ENCODE measurements at regions not wholly inside any gene's neighbourhood (a gene's known extent, or its start where the extent isn't known, plus 50 kb on each side); places are given as distances from the start of the nearest gene placed in this dataset.

- Histone ChIP-seq H3K27ac (ENCODE audit: low read depth, low read length, poor library complexity, severe bottlenecking) (no peak overlapping the region), H3F3A (ENCODE audit: insufficient read depth, low read length) (no peaks in the 10 kb centered on the region), H3K4me2 (ENCODE audit: low read length) (no peak overlapping the region), H4K20me1 (ENCODE audit: insufficient read depth, low read length) (no peaks in the 10 kb centered on the region), H3K9ac (ENCODE audit: low read length) (no peak overlapping the region), H3K4me1 (ENCODE audit: insufficient read depth, low read length, severe bottlenecking) (no peaks in the 10 kb centered on the region), H3K9me3 (ENCODE audit: low read length) (no peaks in the 10 kb centered on the region), H2AFZ (ENCODE audit: low read length) (no peak overlapping the region), H3K27me3 (ENCODE audit: insufficient read depth, low read length) (no peaks in the 10 kb centered on the region), H3K4me3 (ENCODE audit: low read depth, low read length, poor library complexity, severe bottlenecking) (no peak overlapping the region), H3K36me3 (ENCODE audit: insufficient read depth, low read length) (no peaks in the 10 kb centered on the region), H3K79me2 (ENCODE audit: insufficient read depth, low read length) (no peaks in the 10 kb centered on the region), H3K9me2 (ENCODE audit: low read depth, low read length) (no peaks in the 10 kb centered on the region)
- TF ChIP-seq EZH2 (IDR thresholded peaks at IDR 0.05; ENCODE audit: borderline replicate concordance, low read length) (no peak), CTCF (IDR thresholded peaks at IDR 0.05; ENCODE audit: low read length) (no peak)
Measured at GRCh38 chr2:150618245-150618895, 130.9 kb upstream of the RND3 start.

GRCh38 chr2:150617351-150617978, 130.0 kb upstream of the RND3 start:
- Histone ChIP-seq H2AFZ (ENCODE audit: low read length) (no peak overlapping the region), H3F3A (ENCODE audit: insufficient read depth, low read length) (no peaks in the 10 kb centered on the region), H3K27ac (ENCODE audit: low read depth, low read length, poor library complexity, severe bottlenecking) (no peak overlapping the region), H3K4me2 (ENCODE audit: low read length) (no peak overlapping the region), H3K4me1 (ENCODE audit: insufficient read depth, low read length, severe bottlenecking) (no peaks in the 10 kb centered on the region), H3K4me3 (ENCODE audit: low read depth, low read length, poor library complexity, severe bottlenecking) (no peak overlapping the region), H3K79me2 (ENCODE audit: insufficient read depth, low read length) (no peaks in the 10 kb centered on the region), H3K9me3 (ENCODE audit: low read length) (no peaks in the 10 kb centered on the region), H3K36me3 (ENCODE audit: insufficient read depth, low read length) (no peaks in the 10 kb centered on the region), H4K20me1 (ENCODE audit: insufficient read depth, low read length) (no peaks in the 10 kb centered on the region), H3K9ac (ENCODE audit: low read length) (no peak overlapping the region), H3K9me2 (ENCODE audit: low read depth, low read length) (no peaks in the 10 kb centered on the region), H3K27me3 (ENCODE audit: insufficient read depth, low read length) (no peaks in the 10 kb centered on the region)
- TF ChIP-seq EZH2 (IDR thresholded peaks at IDR 0.05; ENCODE audit: borderline replicate concordance, low read length) (no peak), CTCF (IDR thresholded peaks at IDR 0.05; ENCODE audit: low read length) (no peak)

- no peaks in the 10 kb centered on the region for H4K20me1 ChIP-seq (ENCODE audit: insufficient read depth, low read length)
- no peaks in the 10 kb centered on the region for H3K9me2 ChIP-seq (ENCODE audit: low read depth, low read length)
- H3F3A ChIP-seq (ENCODE audit: insufficient read depth, low read length), result no peaks in the 10 kb centered on the region
- H3K79me2 ChIP-seq (ENCODE audit: insufficient read depth, low read length), result no peaks in the 10 kb centered on the region
- H3K9ac ChIP-seq (ENCODE audit: low read length), result no peak overlapping the region
- no peaks in the 10 kb centered on the region for H3K4me1 ChIP-seq (ENCODE audit: insufficient read depth, low read length, severe bottlenecking)
- no peak overlapping the region for H3K4me3 ChIP-seq (ENCODE audit: low read depth, low read length, poor library complexity, severe bottlenecking)
- TF ChIP-seq CTCF (IDR thresholded peaks at IDR 0.05; ENCODE audit: low read length) (no peak), EZH2 (IDR thresholded peaks at IDR 0.05; ENCODE audit: borderline replicate concordance, low read length) (no peak)
- no peak overlapping the region for H2AFZ ChIP-seq (ENCODE audit: low read length)
- H3K36me3 ChIP-seq (ENCODE audit: insufficient read depth, low read length), result no peaks in the 10 kb centered on the region
- H3K4me2 ChIP-seq (ENCODE audit: low read length), result no peak overlapping the region
- H3K27ac ChIP-seq (ENCODE audit: low read depth, low read length, poor library complexity, severe bottlenecking), result no peak overlapping the region
- H3K27me3 ChIP-seq (ENCODE audit: insufficient read depth, low read length), result no peaks in the 10 kb centered on the region
- H3K9me3 ChIP-seq (ENCODE audit: low read length), result no peaks in the 10 kb centered on the region
Measured at GRCh38 chr2:150612957-150613710, 125.7 kb upstream of the RND3 start.
